GM21529 (cell line): ENCODE measurements at regions not wholly inside any gene's neighbourhood (a gene's known extent, or its start where the extent isn't known, plus 50 kb on each side); places are given as distances from the start of the nearest gene placed in this dataset.
"Not testable (repeated sequence)": the region's sequence is repeated elsewhere in the genome, so short reads cannot be mapped to it uniquely, and the experiment has no call there.

Source experiments
- ATAC-seq: cut with Tn5 transposase; IDR thresholded peaks from one replicate; pipeline ENCODE4 v1.9.1; 2021; ENCODE audit not compliant: unreplicated experiment

- ATAC-seq, result no peak
These were observed 832.8 kb downstream of the NR2F1-AS1 start for GRCh38 chr5:92748072-92748676.

GRCh38 chr5:92741906-92742305 lies 839.1 kb downstream of the NR2F1-AS1 start:
- ATAC-seq, result no peak

GRCh38 chr5:92734211-92734940 lies 846.6 kb downstream of the NR2F1-AS1 start:
- no peak for ATAC-seq

- ATAC-seq, result no peak
These were observed 850.5 kb downstream of the NR2F1-AS1 start for GRCh38 chr5:92730486-92730885.

- no peak for ATAC-seq
These were observed 851.9 kb downstream of the NR2F1-AS1 start for GRCh38 chr5:92729088-92729487.

GRCh38 chr5:92715946-92716520 lies 865.0 kb downstream of the NR2F1-AS1 start:
- no peak for ATAC-seq

GRCh38 chr5:92713826-92714225 lies 867.2 kb downstream of the NR2F1-AS1 start:
- no peak for ATAC-seq

- no peak for ATAC-seq
These were observed 867.7 kb downstream of the NR2F1-AS1 start for GRCh38 chr5:92713335-92713743.

- no peak for ATAC-seq
These were observed 869.1 kb downstream of the NR2F1-AS1 start for GRCh38 chr5:92711956-92712355.

GRCh38 chr5:92704590-92704989 lies 876.4 kb downstream of the NR2F1-AS1 start:
- no peak for ATAC-seq

- ATAC-seq, result no peak
These were observed 877.0 kb downstream of the NR2F1-AS1 start for GRCh38 chr5:92703976-92704375.

GRCh38 chr5:92695123-92696003 lies 885.7 kb downstream of the NR2F1-AS1 start:
- ATAC-seq, result no peak

- ATAC-seq, result no peak
These were observed 887.0 kb downstream of the NR2F1-AS1 start for GRCh38 chr5:92694067-92694466.

GRCh38 chr5:92691955-92692354 lies 889.1 kb downstream of the NR2F1-AS1 start:
- not testable (repeated sequence) for ATAC-seq

- ATAC-seq, result no peak
These were observed 892.9 kb downstream of the NR2F1-AS1 start for GRCh38 chr5:92687821-92688722.

- ATAC-seq, result no peak
These were observed 902.4 kb downstream of the NR2F1-AS1 start for GRCh38 chr5:92678640-92679039.

- ATAC-seq, result no peak
These were observed 904.5 kb downstream of the NR2F1-AS1 start for GRCh38 chr5:92676215-92677165.

GRCh38 chr5:92674321-92674720 lies 906.7 kb downstream of the NR2F1-AS1 start:
- no peak for ATAC-seq

GRCh38 chr5:92665506-92665905 lies 915.5 kb downstream of the NR2F1-AS1 start:
- ATAC-seq, result no peak
